H1 (cell line): ENCODE measurements at regions not wholly inside any gene's neighbourhood (a gene's known extent, or its start where the extent isn't known, plus 50 kb on each side); places are given as distances from the start of the nearest gene placed in this dataset.

Experiments
- SIN3A ChIP-seq, 2 experiments: IDR thresholded peaks in 1 of 2; conservative IDR thresholded peaks in 1 of 2; 2 replicates each; pipeline ENCODE4 v1.6.1; 2011 to 2012; ENCODE audit warnings: low read length in 2 of 2, improper control_type of control experiment in 1 of 2, low read depth in 1 of 2, mild to moderate bottlenecking in 1 of 2
- SP2 ChIP-seq: IDR thresholded peaks from 2 replicates; pipeline ENCODE4 v1.6.1; 2012; ENCODE audit warnings: mild to moderate bottlenecking, low read length, inconsistent platforms

GRCh38 chrY:8273807-8274206 lies 1063.5 kb upstream of the TSPY4 start (continued):
- TF ChIP-seq SIN3A (conservative IDR thresholded peaks at IDR 0.05 in 1 of 2, IDR thresholded peaks at IDR 0.05 in 1 of 2; ENCODE audit: low read depth in 1 of 2, low read length in 2 of 2) (no peak), SP2 (no peak)
- TF ChIP-seq, all 59 proteins: peak for 0
